ENCODE measurements at regions not wholly inside any gene's neighbourhood (a gene's known extent, or its start where the extent isn't known, plus 50 kb on each side); places are given as distances from the start of the nearest gene placed in this dataset.

GRCh38 chr6:129932321-129932720 lies 71.2 kb upstream of the TMEM244 start:
- Histone ChIP-seq H3K27me3 (ENCODE audit: control insufficient read depth in 2 of 2, insufficient read depth in 2 of 2, low read length in 2 of 2) (no peaks in the 10 kb centered on the region), H3K9ac (replicated peaks; ENCODE audit: extremely low read depth, insufficient read depth, low read length) (no peak overlapping the region), H3K9me3 (replicated peaks; ENCODE audit: control insufficient read depth, insufficient read depth, low read length) (no peaks in the 10 kb centered on the region), H4K20me1 (replicated peaks; ENCODE audit: control insufficient read depth, extremely low read depth, insufficient read depth, low read length) (no peaks in the 10 kb centered on the region), H3K36me3 (ENCODE audit: control insufficient read depth in 2 of 2, extremely low read depth in 1 of 2, insufficient read depth in 2 of 2, low read length in 2 of 2) (no peaks in the 10 kb centered on the region), H3K4me2 (ENCODE audit: insufficient read depth, low read length) (no peak overlapping the region), H3K4me1 (ENCODE audit: control insufficient read depth, extremely low read depth, insufficient read depth, low read length) (peaks cover 2% of the 10 kb centered on the region), H3K79me2 (ENCODE audit: control insufficient read depth, insufficient read depth, low read length) (no peaks in the 10 kb centered on the region), H3K27ac (ENCODE audit: insufficient read depth, low read depth, low read length) (no peak overlapping the region), H3K9me1 (replicated peaks; ENCODE audit: control insufficient read depth, extremely low read depth, insufficient read depth, low read length) (no peaks in the 10 kb centered on the region), H3K4me3 (replicated peaks in 1 of 3; ENCODE audit: insufficient read depth in 1 of 3, low read depth in 1 of 3, low read length in 3 of 3) (no peak overlapping the region), H2AFZ (ENCODE audit: low read depth, low read length) (no peak overlapping the region)
- dilution Hi-C loops (cut with MboI; ENCODE audit: extremely low pct_ligation_motif_present, low sequenced_read_pairs) (no loop called here), intact Hi-C loops (cut with micrococcal nuclease) (no loop called here)
- no peak for DNase-seq (ENCODE audit: low read depth, low spot score)
- FAIRE-seq: no peak
- ChIA-PET POLR2A (no interaction called here), CTCF (interaction anchor here (1.1 kb wide), 1 partner anchor 17 kb away, joined by 3 read pairs; no protein-coding TSS in a partner anchor)
- TF ChIP-seq POLR2AphosphoS5 (IDR thresholded peaks at IDR 0.05; ENCODE audit: insufficient read depth, low read depth, low read length) (no peak), EZH2 (IDR thresholded peaks at IDR 0.05; ENCODE audit: borderline replicate concordance, low read depth, low read length, severe bottlenecking) (no peak), POLR2A (IDR thresholded peaks at IDR 0.05; ENCODE audit: low read depth, low read length) (no peak), GATA2 (IDR thresholded peaks at IDR 0.05; ENCODE audit: insufficient read depth, insufficient read length, low read depth, low read length) (no peak), MAX (IDR thresholded peaks at IDR 0.05; ENCODE audit: insufficient read depth, insufficient read length) (no peak)
- no TSS peak for BruUV-seq (replicated peaks)

GRCh38 chr6:129929433-129929832 lies 68.3 kb upstream of the TMEM244 start:
- Histone ChIP-seq H3K4me3 (replicated peaks in 1 of 3; ENCODE audit: insufficient read depth in 1 of 3, low read depth in 1 of 3, low read length in 3 of 3) (no peak overlapping the region), H4K20me1 (replicated peaks; ENCODE audit: control insufficient read depth, extremely low read depth, insufficient read depth, low read length) (no peaks in the 10 kb centered on the region), H3K27ac (ENCODE audit: insufficient read depth, low read depth, low read length) (no peak overlapping the region), H3K36me3 (ENCODE audit: control insufficient read depth in 2 of 2, extremely low read depth in 1 of 2, insufficient read depth in 2 of 2, low read length in 2 of 2) (no peaks in the 10 kb centered on the region), H3K27me3 (ENCODE audit: control insufficient read depth in 2 of 2, insufficient read depth in 2 of 2, low read length in 2 of 2) (no peaks in the 10 kb centered on the region), H2AFZ (ENCODE audit: low read depth, low read length) (no peak overlapping the region), H3K79me2 (ENCODE audit: control insufficient read depth, insufficient read depth, low read length) (no peaks in the 10 kb centered on the region), H3K9me1 (replicated peaks; ENCODE audit: control insufficient read depth, extremely low read depth, insufficient read depth, low read length) (no peaks in the 10 kb centered on the region), H3K4me1 (ENCODE audit: control insufficient read depth, extremely low read depth, insufficient read depth, low read length) (no peaks in the 10 kb centered on the region), H3K9me3 (replicated peaks; ENCODE audit: control insufficient read depth, insufficient read depth, low read length) (no peaks in the 10 kb centered on the region), H3K9ac (replicated peaks; ENCODE audit: extremely low read depth, insufficient read depth, low read length) (no peak overlapping the region), H3K4me2 (ENCODE audit: insufficient read depth, low read length) (no peak overlapping the region)
- ChIA-PET CTCF (interaction anchor here (1.0 to 1.5 kb wide), 3 partner anchors 9 to 92 kb away, joined by 3 to 4 read pairs (median 3); no protein-coding TSS in a partner anchor), POLR2A (no interaction called here)
- dilution Hi-C loops (cut with MboI; ENCODE audit: extremely low pct_ligation_motif_present, low sequenced_read_pairs) (no loop called here), intact Hi-C loops (cut with micrococcal nuclease) (no loop called here)
- TF ChIP-seq MAX (IDR thresholded peaks at IDR 0.05; ENCODE audit: insufficient read depth, insufficient read length) (no peak), FOS (IDR thresholded peaks at IDR 0.05; ENCODE audit: borderline replicate concordance, insufficient read depth, low read length) (peak; percentile 26), EZH2 (IDR thresholded peaks at IDR 0.05; ENCODE audit: borderline replicate concordance, low read depth, low read length, severe bottlenecking) (no peak), POLR2AphosphoS5 (IDR thresholded peaks at IDR 0.05; ENCODE audit: insufficient read depth, low read depth, low read length) (no peak)
- BruUV-seq (replicated peaks): no TSS peak
- DNase-seq (ENCODE audit: low read depth, low spot score): peak; percentile 48
- no peak for FAIRE-seq
